Stimulated activated CD4-positive, alpha-beta T cell treated with anti-CD3 and anti-CD28 coated beads, Interleukin-15, amount 100 ng/mL, for 48 hours (primary cell): ENCODE measurements at regions not wholly inside any gene's neighbourhood (a gene's known extent, or its start where the extent isn't known, plus 50 kb on each side); places are given as distances from the start of the nearest gene placed in this dataset.

ENCODE experiments used
- DNase-seq, 2 donors: peaks; one replicate each; pipeline ENCODE4 v3.0.0-alpha.2; 2020; ENCODE audit warnings: low read depth in 2 of 2

DNA sequence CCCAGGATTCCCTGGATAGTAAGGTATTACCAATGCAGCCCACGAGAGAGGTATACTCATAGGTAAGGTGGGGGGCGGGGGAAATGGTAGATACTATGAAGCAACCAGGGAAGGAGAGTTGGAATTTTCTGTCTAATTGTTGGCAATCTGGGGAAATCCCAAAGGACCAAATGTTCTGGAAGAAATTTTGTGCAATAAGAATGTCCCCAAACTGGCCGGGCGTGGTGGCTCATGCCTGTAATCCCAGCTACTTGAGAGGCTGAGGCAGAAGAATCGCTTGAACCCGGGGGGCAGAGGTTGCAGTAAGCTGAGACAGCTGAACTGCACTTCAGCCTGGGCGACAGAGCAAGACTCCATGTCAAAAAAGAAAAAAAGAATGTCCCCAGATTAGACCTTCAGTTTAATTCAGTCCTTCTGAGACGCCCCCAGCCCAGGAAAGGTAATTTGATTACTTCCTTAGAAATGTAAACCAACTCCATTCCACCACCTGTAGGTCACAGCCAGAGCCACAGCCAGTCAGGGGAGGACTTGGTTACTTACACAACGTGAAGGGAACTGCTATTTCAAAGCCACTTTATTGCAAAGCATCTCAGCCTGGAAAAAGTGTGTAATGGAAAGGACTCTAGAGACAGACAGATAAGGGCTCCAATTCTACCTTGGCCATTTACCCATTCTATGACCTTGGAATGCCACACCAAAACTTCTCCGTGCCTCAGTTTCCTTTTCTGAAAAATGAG lies 50.0 kb upstream of the KLF4 start:
- DNase-seq = no peak
